Limb (tissue), 2 donors: ENCODE measurements at regions not wholly inside any gene's neighbourhood (a gene's known extent, or its start where the extent isn't known, plus 50 kb on each side); places are given as distances from the start of the nearest gene placed in this dataset.

ENCODE experiments used
- DNase-seq, 2 donors: peaks; one replicate each; pipeline ENCODE4 v3.0.0-alpha.2; 2016; ENCODE audit errors: extremely low spot score in 2 of 2

DNA sequence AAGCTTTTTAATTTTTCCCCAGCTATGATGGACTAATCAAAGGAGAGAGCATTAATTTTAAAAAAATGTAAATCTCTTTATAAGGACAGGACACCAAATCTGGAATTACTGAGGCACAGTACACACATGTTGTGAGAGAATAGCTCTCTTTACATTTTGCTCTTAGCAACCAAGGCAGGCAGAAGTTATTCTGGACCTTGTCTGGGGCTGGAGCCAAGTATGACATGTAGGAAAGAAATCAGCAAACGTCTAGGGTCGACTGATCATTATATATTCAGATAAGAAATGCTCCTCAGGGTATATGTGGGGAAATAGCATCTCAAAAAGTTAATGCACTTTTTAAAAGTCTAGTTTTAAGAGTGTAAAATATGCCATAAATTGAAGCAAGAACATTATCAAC, 1330.0 kb upstream of the CELF4 start:
- DNase-seq: peak in 1 of 2 donors; percentile 45

DNA sequence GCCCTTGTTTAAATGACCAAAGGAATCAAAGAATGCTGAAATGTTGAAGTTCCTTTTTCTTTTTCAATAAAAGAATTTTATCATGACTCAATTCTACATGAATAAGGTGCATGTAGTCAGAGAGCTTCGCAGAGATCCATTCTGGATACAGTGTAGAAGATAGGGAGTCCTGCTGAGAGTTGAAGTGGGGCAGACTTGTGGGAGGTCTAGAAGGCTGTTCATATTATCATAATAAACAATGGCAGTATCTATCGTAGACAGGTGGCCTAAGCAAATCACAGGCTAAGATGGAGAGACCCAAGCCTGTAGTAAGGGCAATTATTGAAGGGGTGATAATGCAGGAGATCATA, 1322.0 kb upstream of the CELF4 start:
- DNase-seq: no peak

DNA sequence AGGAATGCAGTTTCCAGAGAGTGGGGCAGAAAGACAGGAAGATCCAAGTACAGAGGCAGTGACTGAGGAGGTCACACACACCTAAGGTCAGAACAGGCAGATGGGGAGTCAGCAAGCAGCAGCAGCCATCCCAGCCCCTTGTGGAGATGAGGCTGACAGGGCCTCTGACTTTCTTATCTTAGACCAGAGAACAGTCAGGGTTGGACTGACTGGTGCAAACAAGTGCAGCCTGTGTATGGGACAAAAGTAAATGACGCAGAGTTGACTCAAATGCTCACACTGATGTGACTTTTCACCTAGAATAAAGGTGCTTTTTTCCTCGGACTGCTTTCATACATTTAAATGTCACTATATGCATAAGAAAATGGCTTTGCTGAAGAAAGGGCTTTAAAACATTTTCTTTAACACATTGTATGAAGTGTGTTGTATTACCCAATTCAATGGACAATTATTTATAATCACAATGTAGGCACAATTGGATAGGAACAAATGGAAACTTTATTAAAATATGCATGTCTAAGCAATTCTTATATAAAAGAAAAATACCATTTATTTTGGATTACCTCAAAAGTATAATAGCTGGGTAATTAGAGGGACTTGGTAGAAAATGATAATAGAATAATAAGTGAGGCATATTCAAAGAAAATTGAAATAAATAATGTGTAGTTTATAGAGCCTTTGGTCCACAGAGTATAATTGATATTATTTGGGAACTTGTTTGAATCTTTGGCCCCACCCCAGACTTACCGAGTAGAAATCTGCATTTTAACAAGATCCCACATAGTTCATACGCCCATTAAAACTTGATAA, 1321.5 kb upstream of the CELF4 start:
- DNase-seq: no peak

DNA sequence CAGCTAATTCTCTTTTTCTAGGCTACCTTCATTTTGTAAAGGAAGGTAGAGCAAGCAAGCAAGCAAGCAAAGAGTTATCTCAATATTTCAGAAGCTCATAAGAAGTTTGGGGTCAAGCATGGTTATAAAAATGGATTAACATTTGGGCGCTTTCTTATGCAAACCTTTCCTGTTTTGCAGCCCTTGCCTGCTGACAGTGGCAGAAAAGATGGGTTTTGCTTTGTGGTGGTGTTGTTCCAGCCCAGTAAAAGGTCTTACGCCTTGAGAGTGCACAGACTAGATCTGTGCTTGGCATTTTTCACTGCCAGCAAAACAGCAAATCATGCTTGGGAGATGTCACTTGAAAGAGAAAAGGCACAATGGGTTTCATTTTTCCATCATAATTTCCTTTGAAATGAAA, 1320.6 kb upstream of the CELF4 start:
- DNase-seq: no peak

DNA sequence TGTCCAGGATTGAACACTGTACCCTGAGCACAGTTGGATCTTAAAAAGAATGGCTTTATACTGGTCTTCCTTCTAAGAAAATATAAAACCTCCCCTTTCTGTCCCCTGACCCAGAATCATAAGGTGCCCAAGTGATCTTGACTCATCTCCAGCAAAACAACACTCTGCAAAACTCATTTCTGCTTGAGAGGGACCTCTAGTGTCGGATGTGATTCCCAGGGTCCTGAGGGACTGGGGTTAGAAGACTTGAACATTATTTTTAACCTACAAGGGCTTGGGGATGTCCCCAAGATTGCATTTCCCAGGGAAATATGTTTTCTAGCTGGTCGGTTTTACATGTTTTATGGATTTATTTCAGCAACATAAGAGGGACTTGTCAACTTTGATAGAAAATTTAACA, 1318.5 kb upstream of the CELF4 start:
- no peak for DNase-seq

DNA sequence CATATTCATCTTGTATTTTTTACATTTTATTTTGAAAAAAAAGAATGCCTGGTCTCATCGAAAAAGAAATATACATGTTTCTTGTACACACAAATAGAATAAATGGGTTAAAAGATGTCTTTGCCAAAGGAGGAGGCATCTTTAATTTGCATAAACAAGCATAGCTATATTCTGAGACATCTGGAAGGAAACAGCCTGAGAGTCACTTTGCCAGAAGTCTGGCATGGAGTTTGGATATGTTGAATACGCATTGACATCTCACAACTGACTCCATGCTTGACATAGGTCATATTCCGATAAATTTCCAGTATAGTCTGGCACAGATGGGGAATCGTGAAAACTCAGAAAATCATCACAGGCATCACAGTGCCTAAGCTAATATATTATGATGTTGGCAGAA, 1317.5 kb upstream of the CELF4 start:
- DNase-seq: no peak

DNA sequence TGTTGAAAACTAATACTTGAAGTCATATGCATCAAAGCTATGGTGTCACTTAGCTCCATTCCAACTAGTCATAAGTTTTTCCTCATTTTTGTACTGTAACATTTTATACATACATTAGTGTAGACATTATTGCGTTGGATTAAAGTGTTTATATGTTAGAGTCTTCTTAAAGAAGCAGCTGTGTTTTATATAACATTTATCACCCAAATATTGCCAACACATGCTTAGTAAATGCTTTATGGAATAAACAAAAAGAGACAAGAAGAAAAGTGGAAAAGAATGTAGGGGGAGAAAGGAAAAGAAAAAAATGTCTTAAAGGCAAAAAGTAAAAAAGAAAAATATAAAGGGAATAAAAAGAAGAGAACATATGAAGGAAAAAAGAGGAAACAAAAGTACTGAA, 1314.3 kb upstream of the CELF4 start:
- no peak for DNase-seq

DNA sequence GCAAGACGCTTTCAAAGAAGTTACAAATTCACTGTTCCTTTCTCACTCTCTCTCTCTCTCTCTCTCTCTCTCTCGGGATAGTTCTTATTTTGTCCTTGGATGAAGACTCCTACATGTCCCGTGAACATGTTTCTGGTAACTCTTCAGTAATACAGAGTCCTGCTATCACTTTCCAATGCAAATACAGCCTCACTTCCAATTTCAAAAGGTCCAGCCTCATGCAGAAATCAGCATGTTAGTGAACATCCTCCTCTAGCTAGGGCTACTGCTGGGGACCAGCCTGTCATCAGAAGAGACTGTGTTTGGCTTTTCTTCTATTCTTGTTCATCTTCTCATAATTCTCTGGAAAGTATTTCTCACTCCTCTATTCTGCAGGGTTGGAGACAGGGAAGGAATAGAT, 1306.7 kb upstream of the CELF4 start:
- no peak for DNase-seq

DNA sequence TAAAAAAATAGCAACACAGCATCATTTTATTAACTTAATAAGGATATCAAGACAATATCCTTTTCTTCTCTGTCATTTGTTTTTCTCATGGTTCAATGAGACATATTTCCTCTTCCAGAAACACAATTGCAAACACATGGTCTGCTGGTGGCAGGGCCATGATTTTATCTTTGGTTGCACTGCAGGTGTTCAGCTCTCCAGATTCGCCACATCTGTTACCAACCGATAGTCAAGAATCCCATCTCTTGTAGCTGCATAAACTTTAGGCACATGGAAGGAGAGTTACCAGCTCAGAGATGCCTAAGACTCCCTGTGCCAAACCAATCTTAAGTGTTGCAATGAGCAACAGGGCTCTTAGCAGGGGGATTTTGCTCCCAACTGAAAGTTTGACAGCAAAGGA, 1303.2 kb upstream of the CELF4 start:
- no peak for DNase-seq

DNA sequence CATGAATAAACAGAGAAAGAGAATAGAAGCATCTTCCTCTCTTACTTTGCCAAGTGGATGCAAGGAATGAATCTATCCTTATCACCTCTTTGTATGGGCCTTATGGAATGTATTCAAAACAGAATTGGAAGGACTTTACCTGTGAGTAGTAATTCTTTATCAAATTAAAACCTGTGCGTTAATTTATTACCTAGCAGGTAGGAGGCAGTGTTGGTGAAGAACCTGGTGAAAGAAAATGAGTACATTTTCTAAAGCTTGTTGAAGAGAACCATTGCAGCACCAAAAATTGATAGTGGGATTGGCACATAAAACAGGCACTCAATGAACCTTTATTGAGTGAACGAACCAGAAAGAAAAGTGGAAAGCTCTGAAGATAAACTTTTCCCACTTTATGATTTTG, 1302.1 kb upstream of the CELF4 start:
- DNase-seq: no peak

DNA sequence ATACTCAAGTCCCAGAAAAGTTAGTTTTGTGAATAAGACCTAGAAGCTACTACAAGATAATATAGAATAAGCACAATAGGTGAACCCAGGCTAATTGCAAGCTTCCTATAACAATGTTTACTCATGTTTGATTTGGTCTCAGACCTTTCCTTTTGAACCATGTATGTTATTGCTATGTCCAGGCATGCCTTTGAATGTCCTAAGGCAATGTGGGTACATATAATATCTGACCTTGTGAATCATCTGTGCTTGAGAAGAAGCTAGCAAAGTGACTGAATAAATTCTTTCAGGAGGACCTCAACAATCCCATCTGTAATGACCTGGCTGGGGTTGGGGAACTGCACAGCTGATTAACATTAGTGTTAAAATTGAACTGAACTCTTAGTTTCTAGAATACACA, 1285.9 kb upstream of the CELF4 start:
- DNase-seq: no peak

DNA sequence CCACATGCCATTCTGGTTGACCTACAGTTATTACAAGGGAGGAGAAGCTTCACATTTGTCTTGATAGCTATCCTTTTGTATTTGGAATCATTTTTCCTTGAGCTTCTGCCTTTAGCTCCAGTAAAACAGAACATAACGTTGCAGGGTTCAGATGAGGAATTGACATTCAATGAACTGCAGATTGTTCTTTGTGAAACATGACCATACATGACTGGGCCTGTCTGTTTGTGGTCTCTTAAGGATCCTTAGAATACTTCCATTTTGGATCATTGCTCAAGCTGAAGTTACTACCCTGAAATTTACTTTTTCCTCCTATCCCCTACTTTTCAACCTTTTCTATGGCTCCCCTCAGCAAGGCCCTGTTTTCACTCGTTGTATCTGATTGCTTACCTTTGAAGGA, 1281.7 kb upstream of the CELF4 start:
- no peak for DNase-seq

DNA sequence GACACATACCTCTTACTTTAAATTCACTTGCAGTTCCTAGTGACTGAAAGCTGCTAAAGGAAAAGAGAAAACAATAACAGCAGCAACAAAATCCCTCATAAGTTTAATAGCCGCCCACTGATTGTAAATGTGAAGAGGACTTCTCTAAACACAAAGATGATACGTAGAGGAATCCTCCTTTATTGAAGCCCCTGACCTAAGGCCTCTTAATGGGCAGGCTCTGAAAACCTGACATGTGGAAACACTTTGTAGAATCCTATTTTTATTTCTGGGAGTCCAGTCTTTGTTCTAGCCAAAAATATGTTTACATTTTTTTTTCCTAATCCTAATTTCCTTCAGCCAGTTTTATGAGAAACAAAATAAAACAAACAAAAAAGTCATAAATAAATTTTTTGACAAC, 1277.7 kb upstream of the CELF4 start:
- no peak for DNase-seq

DNA sequence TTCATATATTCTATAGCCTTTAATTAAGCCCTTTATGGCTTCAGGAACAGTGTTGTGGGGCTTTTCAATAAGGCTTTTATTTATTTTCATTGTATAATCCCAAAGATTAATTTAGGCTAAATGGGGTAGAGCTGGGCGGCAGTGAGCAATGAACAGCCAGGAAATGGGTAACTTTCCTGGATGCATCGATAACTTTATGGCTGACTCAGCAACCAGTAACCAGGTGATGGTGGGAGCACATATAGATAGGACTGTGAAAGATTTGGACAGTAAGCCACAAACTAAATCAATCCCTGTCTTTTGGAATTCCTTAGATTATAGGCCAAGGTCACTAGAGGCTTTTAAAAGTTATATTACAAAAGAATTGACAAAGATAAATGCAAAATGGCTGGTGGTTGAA, 1260.6 kb upstream of the CELF4 start:
- no peak for DNase-seq

DNA sequence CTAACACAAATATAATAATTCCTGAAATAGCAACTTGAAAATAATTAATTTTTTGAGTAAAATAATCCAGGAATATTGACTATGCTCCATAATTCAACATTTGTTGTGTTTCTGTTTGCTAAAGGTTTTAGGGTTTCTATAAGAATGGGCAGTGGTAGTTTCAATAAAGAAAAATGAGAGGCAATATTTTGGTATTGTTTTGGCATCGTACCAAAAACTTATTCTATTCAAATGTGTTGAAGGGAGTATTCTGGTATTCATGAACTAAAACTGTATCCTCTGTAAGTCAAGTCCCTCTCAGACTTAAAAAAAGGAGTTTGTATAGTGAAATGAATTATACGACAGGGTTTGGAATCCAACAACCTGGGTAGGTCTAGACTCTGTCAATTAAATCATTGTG, 1245.6 kb upstream of the CELF4 start:
- no peak for DNase-seq

DNA sequence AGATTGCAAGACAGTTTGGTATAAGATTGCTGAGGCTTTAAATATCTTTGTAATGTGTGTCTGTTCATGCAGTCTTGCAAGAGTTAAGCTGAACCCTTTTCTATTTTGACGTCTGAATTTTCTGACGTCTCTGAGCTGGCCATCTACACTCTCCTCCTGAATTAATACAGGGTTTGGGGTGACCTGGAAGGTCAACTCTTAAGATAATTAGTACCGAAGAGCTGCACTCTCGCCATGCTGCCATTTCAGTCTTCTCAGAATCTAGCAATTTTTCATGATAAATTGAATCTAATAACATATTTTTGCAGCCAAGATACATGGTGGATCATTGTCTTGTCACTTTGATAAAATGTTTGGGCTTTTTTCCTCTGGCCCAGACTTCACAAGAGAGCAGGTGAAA, 1245.2 kb upstream of the CELF4 start:
- no peak for DNase-seq

DNA sequence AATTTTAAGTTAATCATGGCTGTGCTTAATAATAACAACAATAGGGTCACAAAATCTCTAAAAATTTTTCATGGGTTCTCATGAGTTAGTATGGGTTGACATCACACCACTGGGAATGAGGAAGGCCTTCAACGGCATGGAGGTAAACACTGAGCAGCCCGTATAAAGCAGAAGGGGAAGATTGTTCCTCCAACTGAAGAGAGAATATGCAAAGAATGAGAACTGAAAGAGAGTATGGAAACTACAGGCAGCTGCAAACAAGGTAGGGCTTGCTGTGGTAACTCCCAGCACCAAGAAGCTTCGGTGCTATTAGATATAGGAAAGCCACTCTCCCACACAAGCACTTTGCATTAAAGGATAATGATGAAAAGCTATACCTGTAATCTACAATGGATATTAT, 1242.3 kb upstream of the CELF4 start:
- DNase-seq: no peak

DNA sequence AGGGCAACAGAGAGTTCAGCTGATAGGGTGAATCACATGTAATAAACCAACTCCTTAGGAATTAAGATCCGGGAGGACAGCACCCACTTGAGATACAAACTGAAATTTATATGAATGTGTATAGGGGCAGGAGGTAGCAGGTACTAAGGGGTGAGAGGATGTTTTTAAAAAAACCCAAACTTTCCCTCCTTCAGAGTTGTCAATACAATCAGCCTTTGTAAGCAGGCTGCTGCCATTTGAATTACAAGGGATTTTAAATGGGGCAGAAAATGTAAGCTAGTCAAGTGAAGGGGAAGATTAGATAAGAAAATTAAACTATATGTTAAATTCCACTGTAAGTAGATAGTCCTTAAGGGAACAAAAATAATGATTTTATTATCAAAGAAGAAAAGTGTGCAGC, 1239.7 kb upstream of the CELF4 start:
- no peak for DNase-seq

DNA sequence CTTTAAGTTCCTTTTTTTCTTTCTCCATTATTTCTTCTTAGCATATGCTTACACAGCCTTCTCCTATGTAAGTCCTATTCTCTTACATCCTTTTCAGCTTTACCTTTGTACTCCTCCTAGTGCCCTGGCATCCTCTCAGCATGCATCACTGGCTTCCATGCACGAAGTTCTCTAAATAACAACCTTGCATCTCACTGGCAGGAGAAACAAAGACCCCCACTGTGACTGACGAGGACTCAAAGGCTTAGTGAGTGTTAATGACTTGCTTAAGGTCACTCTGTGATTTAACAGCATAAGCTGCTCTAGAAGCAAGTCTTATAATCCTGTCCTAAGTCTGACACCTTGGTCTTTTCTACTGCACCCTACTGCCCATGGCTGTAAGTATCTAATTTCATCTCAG, 1236.0 kb upstream of the CELF4 start:
- no peak for DNase-seq

DNA sequence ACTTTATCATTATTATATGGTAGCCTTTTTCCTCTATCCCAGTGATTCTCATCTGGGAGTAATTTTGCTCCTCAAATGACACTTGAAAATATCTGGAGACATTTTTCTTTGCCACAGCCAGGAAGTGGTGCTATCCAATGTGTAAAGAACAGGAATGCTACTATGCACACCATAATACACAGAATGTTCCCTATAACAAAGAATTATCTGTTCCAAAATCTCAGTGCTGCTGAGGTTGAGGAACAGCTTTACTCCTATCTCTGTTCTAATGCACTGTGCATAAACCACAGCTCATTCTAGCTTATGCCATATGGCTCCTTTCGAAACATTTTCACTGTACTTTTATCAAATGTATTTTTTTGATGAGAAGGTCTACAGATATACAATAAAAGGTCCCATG, 1231.2 kb upstream of the CELF4 start:
- no peak for DNase-seq

DNA sequence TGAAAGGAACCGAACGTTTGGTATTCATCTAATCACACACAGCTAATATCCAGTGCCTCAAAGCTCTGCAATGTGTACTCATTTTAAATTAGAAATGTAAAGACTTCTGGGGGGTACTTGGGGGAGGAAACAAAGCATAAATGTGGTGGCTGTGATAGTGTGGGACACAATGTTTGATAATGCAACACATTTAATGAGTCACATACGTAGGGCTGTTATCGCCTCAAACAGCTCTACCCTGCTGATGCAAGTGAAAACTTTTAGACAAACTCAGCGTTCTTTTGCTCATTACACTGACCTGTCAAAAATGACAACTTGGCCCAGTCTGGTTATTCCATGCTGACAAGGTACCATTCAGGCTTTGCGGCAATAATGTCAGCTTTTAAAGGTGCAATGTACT, 1227.1 kb upstream of the CELF4 start:
- DNase-seq: no peak

DNA sequence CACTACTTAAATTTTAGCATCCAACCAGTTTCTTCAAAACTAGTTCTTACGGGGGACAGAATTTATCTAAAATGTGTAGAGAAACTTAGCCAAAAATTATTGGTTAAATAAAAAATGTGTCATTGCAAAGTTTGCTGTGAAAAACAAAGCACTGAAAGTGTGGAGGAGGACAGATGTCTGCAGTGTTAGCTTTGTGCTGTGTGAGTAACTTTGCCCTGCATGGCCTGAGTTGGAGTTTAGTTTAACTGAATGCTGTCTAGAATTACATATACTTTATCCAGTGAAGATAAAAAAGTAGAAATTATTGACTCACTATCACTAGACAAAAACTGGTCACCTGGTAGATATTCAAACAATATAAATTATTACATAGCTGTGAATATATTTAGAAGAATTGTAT, 1225.2 kb upstream of the CELF4 start:
- DNase-seq: no peak

DNA sequence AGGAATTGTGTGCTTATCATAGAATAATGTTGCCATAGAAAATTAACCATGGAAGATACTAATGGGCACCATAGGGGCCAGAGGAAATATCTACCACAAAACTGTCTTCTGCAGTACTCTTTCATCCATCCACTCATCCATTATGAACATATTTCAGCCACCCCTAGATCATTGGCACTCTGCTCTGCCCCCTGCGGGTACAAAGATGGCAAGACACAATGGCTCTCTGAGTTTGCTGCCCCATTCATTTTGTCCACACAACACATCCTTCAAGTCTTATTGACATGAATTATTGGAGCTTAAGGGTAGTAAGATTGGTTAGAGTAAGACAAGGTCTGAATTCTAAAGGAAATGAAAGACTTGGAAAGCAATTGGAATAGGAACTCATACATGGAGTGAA, 1224.7 kb upstream of the CELF4 start:
- DNase-seq: no peak

DNA sequence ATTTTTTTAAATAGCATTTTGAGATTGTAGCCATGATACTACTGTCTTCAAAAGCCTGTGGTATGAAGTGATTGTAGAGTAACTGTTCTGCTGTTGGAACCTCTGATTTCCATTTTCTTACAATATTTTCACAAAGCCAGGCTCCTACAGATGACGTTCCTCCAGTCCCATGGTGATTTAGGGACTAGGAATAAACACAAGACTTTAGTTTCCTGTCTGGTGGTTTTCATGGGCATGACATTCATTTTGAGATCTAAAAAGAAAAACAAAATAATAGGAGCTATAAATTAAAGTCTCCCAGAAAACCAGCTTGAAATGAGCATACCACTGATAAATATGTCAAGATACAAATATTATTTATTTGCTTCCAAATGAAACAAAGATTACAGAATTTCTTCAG, 1223.5 kb upstream of the CELF4 start:
- no peak for DNase-seq
